ENCODE measurements at regions not wholly inside any gene's neighbourhood (a gene's known extent, or its start where the extent isn't known, plus 50 kb on each side); places are given as distances from the start of the nearest gene placed in this dataset.
"Not testable (repeated sequence)": the region's sequence is repeated elsewhere in the genome, so short reads cannot be mapped to it uniquely, and the experiment has no call there.

GRCh38 chr19:28595722-28596480 lies 617.0 kb downstream of the UQCRFS1 start:
- no peak for DNase-seq (ENCODE audit: low read depth)
- no peak for TF ChIP-seq CTCF (IDR thresholded peaks at IDR 0.05; ENCODE audit: insufficient read depth, low read depth, low read length, missing control alignments)

GRCh38 chr19:28594737-28595136 lies 618.2 kb downstream of the UQCRFS1 start:
- no peak for DNase-seq (ENCODE audit: low read depth)
- no peak for TF ChIP-seq CTCF (IDR thresholded peaks at IDR 0.05; ENCODE audit: insufficient read depth, low read depth, low read length, missing control alignments)
- H3K4me3 ChIP-seq (ENCODE audit: low read length): no peak overlapping the region

More at GRCh38 chr19:28595722-28596480, 617.0 kb downstream of the UQCRFS1 start:
- H3K4me3 ChIP-seq (ENCODE audit: low read length): no peak overlapping the region

- DNase-seq (ENCODE audit: low read depth); H3K4me3 ChIP-seq (ENCODE audit: low read length): not testable (repeated sequence)
These were observed 623.0 kb downstream of the UQCRFS1 start for GRCh38 chr19:28589991-28590411.

GRCh38 chr19:28586474-28586873 lies 626.5 kb downstream of the UQCRFS1 start:
- no peak for DNase-seq (ENCODE audit: low read depth)
- no peak for TF ChIP-seq CTCF (IDR thresholded peaks at IDR 0.05; ENCODE audit: insufficient read depth, low read depth, low read length, missing control alignments)
- H3K4me3 ChIP-seq (ENCODE audit: low read length): no peak overlapping the region

GRCh38 chr19:28585796-28586195 lies 627.2 kb downstream of the UQCRFS1 start:
- H3K4me3 ChIP-seq (ENCODE audit: low read length): no peak overlapping the region
- DNase-seq (ENCODE audit: low read depth): no peak
- TF ChIP-seq CTCF (IDR thresholded peaks at IDR 0.05; ENCODE audit: insufficient read depth, low read depth, low read length, missing control alignments): no peak

- no peak overlapping the region for H3K4me3 ChIP-seq (ENCODE audit: low read length)
- DNase-seq (ENCODE audit: low read depth): no peak
- no peak for TF ChIP-seq CTCF (IDR thresholded peaks at IDR 0.05; ENCODE audit: insufficient read depth, low read depth, low read length, missing control alignments)
These were observed 629.2 kb downstream of the UQCRFS1 start for GRCh38 chr19:28583713-28584112.

- no peak overlapping the region for H3K4me3 ChIP-seq (ENCODE audit: low read length)
- DNase-seq (ENCODE audit: low read depth): no peak
- TF ChIP-seq CTCF (IDR thresholded peaks at IDR 0.05; ENCODE audit: insufficient read depth, low read depth, low read length, missing control alignments): no peak
These were observed 629.7 kb downstream of the UQCRFS1 start for GRCh38 chr19:28583242-28583641.

All from epithelial cell of esophagus (primary cell).